Spleen (tissue), 7 donors: ENCODE measurements at regions not wholly inside any gene's neighbourhood (a gene's known extent, or its start where the extent isn't known, plus 50 kb on each side); places are given as distances from the start of the nearest gene placed in this dataset.
"Not testable (repeated sequence)": the region's sequence is repeated elsewhere in the genome, so short reads cannot be mapped to it uniquely, and the experiment has no call there.

Experiments
- CTCF ChIP-seq, 11 experiments: fragments of 200-600 bp in 7 of 11; fragments of 450-650 bp in 4 of 11; sonication (generic) in 4 of 11; IDR thresholded peaks in 8 of 11; conservative IDR thresholded peaks in 3 of 11; 1 replicate in 7 of 11; 2 replicates in 4 of 11; pipeline versions ENCODE4 v1.4.0 to v1.8.0; 2016 to 2021; ENCODE audit warnings: antibody characterized with exemption in 11 of 11, inconsistent platforms in 4 of 11, mild to moderate bottlenecking in 1 of 11
- POLR2A ChIP-seq, 3 donors: fragments of 450-650 bp; IDR thresholded peaks; one replicate each; pipeline ENCODE4 v1.5.1; 2017; ENCODE audit warnings: antibody characterized with exemption in 3 of 3, mild to moderate bottlenecking in 1 of 3
- donor health status: DM: no; HTN: no; CAD: no; lungs with moderate emphysema.
- donor health status: DM: no; HTN: no; CAD: no.
- donor health status: DM: no; HTN: no; CAD: no.

GRCh38 chr2:204167670-204168069, 231.1 kb downstream of the ICOS start:
- not testable (repeated sequence) for TF ChIP-seq POLR2A (IDR thresholded peaks at IDR 0.05); CTCF (IDR thresholded peaks at IDR 0.05 in 8 of 11, conservative IDR thresholded peaks at IDR 0.05 in 3 of 11)
